Activated CD8-positive, alpha-beta T cell treated with anti-CD3 and anti-CD28 coated beads for 36 hours (primary cell): ENCODE measurements at regions not wholly inside any gene's neighbourhood (a gene's known extent, or its start where the extent isn't known, plus 50 kb on each side); places are given as distances from the start of the nearest gene placed in this dataset.

Source experiments
- ATAC-seq: fragments of 200-7000 bp; cut with Tn5 transposase; one replicate; pipeline ENCODE4 v1.10.0; 2021; ENCODE audit warnings: mild to moderate bottlenecking, moderate library complexity
- CTCF ChIA-PET: fragments of 350-600 bp; sonication (Branson Sonifier 250); formaldehyde crosslinking; loops from one replicate; lab custom pipeline; 2021; ENCODE audit warnings: antibody characterized with exemption; lab: Charles Lee
- POLR2A ChIA-PET: fragments of 350-600 bp; sonication (Branson Sonifier 250); formaldehyde crosslinking; loops from one replicate; lab custom pipeline; 2021; ENCODE audit warnings: antibody characterized with exemption; lab: Charles Lee
- DNase-seq: peaks from one replicate; pipeline ENCODE4 v3.0.0-alpha.2; 2020
- H3K27ac Mint-ChIP-seq: one replicate; pipeline ENCODE4 v1.8.0; 2021; ENCODE audit warnings: mild to moderate bottlenecking, mixed read lengths
- H3K27me3 Mint-ChIP-seq: one replicate; pipeline ENCODE4 v1.8.0; 2021; ENCODE audit warnings: mixed read lengths
- H3K36me3 Mint-ChIP-seq: one replicate; pipeline ENCODE4 v1.8.0; 2021; ENCODE audit warnings: low read depth, mixed read lengths
- H3K4me1 Mint-ChIP-seq: one replicate; pipeline ENCODE4 v1.8.0; 2021; ENCODE audit warnings: low read depth, mixed read lengths
- H3K4me3 Mint-ChIP-seq: one replicate; pipeline ENCODE4 v1.8.0; 2021; ENCODE audit warnings: mild to moderate bottlenecking, moderate library complexity, mixed read lengths
- H3K9me3 Mint-ChIP-seq: one replicate; pipeline ENCODE4 v1.8.0; 2021; ENCODE audit warnings: mixed read lengths
- CTCF ChIP-seq: fragments of 200-600 bp; IDR thresholded peaks from one replicate; pipeline ENCODE4 v1.8.0; 2022; ENCODE audit warnings: antibody characterized with exemption, mild to moderate bottlenecking
- intact Hi-C: fragments of 100-400 bp; cut with micrococcal nuclease; formaldehyde crosslinking; loops from one replicate; pipeline ENCODE4 v1.10.0; 2022

- Mint-ChIP-seq H3K4me1 (peaks cover 12% of the 10 kb centered on the region), H3K36me3 (no peaks in the 10 kb centered on the region), H3K27me3 (peaks cover 19% of the 10 kb centered on the region), H3K4me3 (peak overlapping the region; percentile 70), H3K27ac (peak overlapping the region; percentile 66), H3K9me3 (no peaks in the 10 kb centered on the region)
- CTCF ChIA-PET, result no interaction called here
- POLR2A ChIA-PET, result no interaction called here
- ATAC-seq, result no peak
- intact Hi-C loops, result no loop called here
- no peak for DNase-seq
- no peak for TF ChIP-seq CTCF
These were observed 417.4 kb upstream of the NAALADL2 start for GRCh38 chr3:174441588-174442301.

GRCh38 chr3:174442302-174442682 is 416.8 kb upstream of the NAALADL2 start:
- ATAC-seq, result no peak
- peaks cover 12% of the 10 kb centered on the region for H3K4me1 Mint-ChIP-seq
- H3K27ac Mint-ChIP-seq, result no peak overlapping the region
- no peaks in the 10 kb centered on the region for H3K9me3 Mint-ChIP-seq
- TF ChIP-seq CTCF, result no peak
- intact Hi-C loops, result no loop called here
- ChIA-PET CTCF (no interaction called here), POLR2A (no interaction called here)
- H3K36me3 Mint-ChIP-seq, result no peaks in the 10 kb centered on the region
- H3K4me3 Mint-ChIP-seq, result no peak overlapping the region
- no peak for DNase-seq
- H3K27me3 Mint-ChIP-seq, result peaks cover 18% of the 10 kb centered on the region

GRCh38 chr3:174444391-174444790 is 414.7 kb upstream of the NAALADL2 start:
- ATAC-seq (no peak), DNase-seq (no peak)
- intact Hi-C loops, result no loop called here
- H3K36me3 Mint-ChIP-seq, result no peaks in the 10 kb centered on the region
- H3K27ac Mint-ChIP-seq, result no peak overlapping the region
- CTCF ChIA-PET, result no interaction called here
- TF ChIP-seq CTCF, result no peak
- H3K4me3 Mint-ChIP-seq, result no peak overlapping the region
- POLR2A ChIA-PET, result no interaction called here
- H3K9me3 Mint-ChIP-seq, result peaks cover 4% of the 10 kb centered on the region
- H3K27me3 Mint-ChIP-seq, result peaks cover 14% of the 10 kb centered on the region
- H3K4me1 Mint-ChIP-seq, result peaks cover 12% of the 10 kb centered on the region

DNA sequence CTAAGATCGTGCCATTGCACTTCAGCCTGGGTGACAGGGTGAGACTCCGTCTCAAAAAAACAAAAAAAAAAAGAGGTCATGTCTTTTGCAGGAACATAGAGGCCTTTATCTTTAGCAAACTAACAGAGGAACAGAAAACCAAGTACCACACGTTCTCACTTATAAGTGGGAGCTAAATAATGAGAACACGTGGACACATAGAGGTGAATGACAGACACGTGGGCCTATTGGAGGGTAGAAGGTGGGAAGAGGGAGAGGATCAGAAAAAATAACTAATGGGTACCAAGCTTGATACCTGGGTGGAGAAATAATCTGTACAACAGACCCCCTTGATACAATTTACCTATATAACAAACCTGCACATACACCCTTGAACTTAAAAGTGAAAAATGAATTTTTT is 401.4 kb upstream of the NAALADL2 start:
- ATAC-seq, result no peak
- no peak for TF ChIP-seq CTCF

GRCh38 chr3:174460831-174461230 is 398.3 kb upstream of the NAALADL2 start:
- Mint-ChIP-seq H3K27ac (no peak overlapping the region), H3K9me3 (peaks cover 6% of the 10 kb centered on the region), H3K4me1 (no peaks in the 10 kb centered on the region), H3K27me3 (no peaks in the 10 kb centered on the region), H3K36me3 (no peaks in the 10 kb centered on the region), H3K4me3 (no peak overlapping the region)
- POLR2A ChIA-PET, result no interaction called here
- ATAC-seq (no peak), DNase-seq (no peak)
- intact Hi-C loops, result no loop called here
- no peak for TF ChIP-seq CTCF
- CTCF ChIA-PET, result no interaction called here

More for the DNA sequence above, 401.4 kb upstream of the NAALADL2 start:
- Mint-ChIP-seq H3K36me3 (no peaks in the 10 kb centered on the region), H3K27ac (no peak overlapping the region), H3K4me3 (no peak overlapping the region), H3K4me1 (no peaks in the 10 kb centered on the region), H3K27me3 (no peaks in the 10 kb centered on the region), H3K9me3 (peaks cover 17% of the 10 kb centered on the region)
- ChIA-PET CTCF (interaction anchor here (0.9 kb wide), 1 partner anchor 18 kb away, joined by 3 read pairs; no protein-coding TSS in a partner anchor), POLR2A (no interaction called here)
- intact Hi-C loops, result no loop called here
- DNase-seq, result no peak
